Activated effector memory CD4-positive, alpha-beta T cell treated with anti-CD3 and anti-CD28 coated beads, Interleukin-2, amount 50 U/mL, for 16 hours (primary cell): ENCODE measurements at regions not wholly inside any gene's neighbourhood (a gene's known extent, or its start where the extent isn't known, plus 50 kb on each side); places are given as distances from the start of the nearest gene placed in this dataset.

ENCODE experiments used
- DNase-seq: peaks from one replicate; pipeline ENCODE4 v3.0.0-alpha.2; 2020

DNA sequence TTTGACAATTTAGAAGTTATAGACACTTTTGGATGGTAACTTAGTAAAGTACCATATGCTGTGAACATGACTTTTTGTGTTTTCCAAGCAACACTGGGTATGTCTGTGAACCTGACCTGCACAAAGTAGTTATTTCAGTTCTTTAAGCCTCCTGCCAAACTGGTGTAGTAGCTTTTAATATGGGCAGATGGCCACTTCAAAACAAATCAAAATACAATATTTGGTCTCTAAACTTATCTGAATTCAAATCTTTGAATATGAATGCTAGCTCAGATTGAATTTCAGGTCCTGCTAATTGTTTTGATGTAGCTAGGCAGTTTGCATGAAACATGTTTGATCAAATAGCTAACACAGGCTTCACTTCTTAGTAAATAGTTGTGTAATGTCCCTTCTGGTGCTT lies 1176.7 kb upstream of the CDH9 start:
- no peak for DNase-seq

DNA sequence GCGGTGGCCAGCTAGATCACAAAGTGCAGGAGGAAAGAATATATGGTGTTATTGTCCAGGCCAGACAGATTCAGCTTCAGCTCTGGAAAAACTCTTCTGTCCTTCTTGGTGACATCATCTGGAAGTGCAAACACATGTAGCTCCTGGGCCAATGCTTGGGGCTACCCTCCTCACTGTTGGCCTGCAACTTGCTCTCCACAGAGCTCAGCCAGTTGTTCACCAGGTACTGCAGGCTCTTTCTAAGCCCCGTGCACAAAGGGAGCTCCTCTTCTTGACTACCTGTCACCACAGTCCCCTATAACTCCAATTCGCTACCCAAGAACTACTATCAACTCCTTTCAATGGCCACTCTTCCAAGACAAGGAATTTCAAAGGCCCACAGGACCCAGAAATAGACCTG lies 1175.9 kb upstream of the CDH9 start:
- no peak for DNase-seq

DNA sequence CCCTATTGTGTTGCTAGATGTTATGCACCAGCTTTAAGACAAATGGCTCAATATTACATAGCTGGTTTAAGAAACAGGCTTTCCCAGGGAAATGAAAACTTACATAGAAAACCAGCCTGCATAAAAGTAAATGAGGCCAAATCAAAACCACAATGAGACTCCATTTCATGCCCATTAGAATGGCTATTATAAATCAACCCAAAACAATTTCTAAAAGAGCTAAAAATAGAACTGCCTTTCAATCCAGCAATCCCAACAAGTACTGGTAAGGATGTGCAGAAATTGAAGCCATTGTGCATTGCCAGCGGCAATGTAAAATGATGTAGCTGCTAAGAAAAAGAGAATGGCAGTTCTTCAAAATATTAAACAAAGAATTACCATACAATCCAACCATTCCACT lies 1170.0 kb upstream of the CDH9 start:
- DNase-seq = no peak

DNA sequence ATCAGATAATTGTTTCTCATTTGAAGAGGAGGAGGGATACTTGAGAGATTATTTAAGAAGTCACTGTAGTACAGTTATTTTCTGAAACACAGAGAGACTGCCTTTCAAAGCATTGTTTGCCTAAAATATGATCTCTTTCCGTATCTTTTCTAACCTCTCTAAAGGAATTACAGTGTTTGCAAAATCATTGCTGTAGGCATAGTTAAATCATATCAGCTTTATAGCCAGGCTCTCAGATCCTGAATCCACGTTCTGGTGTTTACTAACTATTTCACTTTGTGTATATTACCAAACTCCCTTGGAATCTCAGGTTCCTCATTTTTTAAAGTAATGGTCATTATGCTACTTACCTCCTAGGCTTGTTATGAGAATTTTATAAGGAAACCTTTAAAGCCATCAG lies 1151.6 kb upstream of the CDH9 start:
- no peak for DNase-seq

DNA sequence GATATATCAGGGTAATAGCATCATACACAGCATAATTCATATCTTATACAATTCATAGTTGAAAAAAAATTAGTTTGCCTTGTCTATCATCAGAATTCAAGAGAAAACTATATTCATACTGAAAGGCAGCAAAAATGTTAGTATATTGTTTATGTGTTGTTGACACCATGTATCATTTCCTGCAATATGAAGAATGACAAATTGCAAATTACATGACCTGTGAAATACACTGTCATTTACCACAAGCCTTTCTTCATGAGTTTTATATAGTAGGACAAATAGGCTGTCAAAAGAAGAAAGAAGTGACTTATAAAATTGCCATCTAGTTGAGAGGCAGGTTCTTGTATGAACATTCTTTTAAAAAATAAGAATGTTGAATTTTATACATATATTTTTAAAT lies 1136.3 kb upstream of the CDH9 start:
- no peak for DNase-seq

DNA sequence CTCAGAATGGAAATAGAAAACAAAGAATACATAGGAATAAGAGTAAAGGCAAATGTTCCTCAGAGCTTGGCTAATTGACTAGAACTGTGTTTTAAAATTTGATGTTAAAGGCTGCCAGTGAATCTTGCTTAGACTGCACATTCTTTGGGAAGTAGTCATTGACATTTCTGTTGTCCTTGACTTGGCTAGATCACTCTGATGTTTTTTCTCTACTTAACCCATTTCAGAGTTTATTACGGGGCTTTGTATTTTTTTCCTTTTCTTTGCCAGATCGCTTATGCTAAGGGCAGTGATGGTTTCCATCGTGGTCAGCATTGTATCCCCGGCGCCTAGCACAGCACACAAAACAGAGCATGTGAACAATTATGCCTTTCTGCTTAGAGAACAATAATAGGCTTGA lies 1126.7 kb upstream of the CDH9 start:
- no peak for DNase-seq

DNA sequence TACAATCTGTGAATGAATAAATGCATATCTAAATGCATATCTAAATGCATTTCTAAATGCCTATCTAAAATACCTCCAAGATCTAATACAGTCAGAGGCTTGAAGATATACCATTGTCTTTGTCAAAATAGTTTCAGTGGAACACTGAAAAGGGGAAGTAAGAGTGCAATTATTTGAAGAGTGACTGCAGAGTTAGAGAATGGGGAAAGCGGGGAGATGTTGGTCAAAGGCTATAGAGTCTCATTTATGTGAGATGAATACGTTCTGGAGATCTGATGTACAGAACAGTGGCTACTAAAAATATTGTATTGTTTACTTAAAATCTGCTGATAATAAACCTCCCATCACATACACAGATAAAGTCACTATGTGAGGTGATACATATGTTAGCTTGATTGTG lies 1126.2 kb upstream of the CDH9 start:
- DNase-seq = no peak

DNA sequence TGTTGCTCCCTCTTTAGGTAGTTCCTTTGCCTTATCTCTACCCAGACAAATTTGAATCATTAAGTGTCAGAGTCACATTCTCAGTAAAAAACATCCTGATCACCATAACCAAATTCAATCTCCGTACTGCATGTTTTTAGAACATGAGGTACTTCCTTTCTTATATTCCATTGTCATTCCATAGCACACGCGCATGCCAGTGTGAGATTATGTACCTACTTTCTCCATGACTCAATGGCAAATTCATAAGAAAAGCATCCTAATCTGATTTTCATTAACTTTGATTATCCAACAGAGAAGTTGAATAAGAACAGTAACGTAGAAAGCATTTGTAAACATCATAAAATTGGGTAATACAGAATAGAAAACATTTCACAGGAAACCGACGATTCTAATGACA lies 1118.6 kb upstream of the CDH9 start:
- no peak for DNase-seq

DNA sequence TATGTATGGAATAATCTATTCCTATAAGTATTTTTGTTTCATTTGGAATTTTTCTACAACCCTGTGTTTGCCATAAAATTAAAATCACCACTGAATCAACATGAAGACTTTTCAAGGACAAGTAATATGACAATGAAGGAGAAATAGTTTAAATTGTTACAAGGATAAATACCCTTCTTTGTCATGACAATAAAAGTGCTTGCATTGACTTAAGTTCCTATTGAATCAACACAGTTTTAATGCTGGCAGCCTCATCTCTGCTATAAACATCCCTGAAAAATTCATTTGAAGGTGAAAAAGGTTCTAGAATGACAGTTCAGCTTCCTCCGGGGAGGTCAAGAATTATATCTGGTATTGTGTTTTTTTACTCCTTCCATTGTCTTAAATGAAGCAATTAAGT lies 1105.1 kb upstream of the CDH9 start:
- no peak for DNase-seq

DNA sequence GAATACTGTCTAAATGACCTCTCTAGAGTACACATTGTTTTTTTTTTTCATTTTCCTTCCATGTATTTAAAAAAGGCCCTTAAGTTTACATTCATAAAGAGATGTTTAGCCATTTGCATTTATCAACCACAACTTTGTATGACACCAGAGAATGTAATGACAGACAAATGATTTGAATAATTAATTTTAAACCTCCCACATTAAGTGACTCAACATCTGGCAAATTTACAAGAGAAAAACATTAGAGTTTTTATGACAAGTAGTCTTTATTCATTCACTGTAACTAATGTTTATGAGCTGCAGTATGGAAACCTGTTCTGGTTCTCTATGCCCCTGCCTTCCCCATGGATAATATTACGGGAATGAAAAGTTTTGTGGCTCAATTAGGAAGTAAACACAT lies 1093.8 kb upstream of the CDH9 start:
- no peak for DNase-seq

DNA sequence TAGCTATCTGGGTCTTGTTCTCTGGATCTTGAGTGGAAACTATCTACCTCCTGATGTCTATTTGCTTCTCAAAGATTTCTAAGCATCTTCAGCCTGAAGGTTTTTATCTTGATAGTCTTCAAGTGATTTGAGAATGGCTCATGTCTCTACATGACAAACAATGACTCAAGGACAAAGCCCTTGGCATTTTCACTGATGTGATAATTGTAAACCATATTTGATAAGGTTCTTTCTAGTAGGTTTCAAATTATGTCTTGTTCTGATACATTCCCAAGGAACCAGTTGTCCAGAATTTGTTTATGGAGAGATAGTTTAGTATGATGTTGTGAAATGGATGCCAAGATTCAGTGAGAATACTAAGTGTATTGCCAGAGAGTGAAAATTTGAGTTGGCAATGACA lies 1079.3 kb upstream of the CDH9 start:
- DNase-seq = no peak

DNA sequence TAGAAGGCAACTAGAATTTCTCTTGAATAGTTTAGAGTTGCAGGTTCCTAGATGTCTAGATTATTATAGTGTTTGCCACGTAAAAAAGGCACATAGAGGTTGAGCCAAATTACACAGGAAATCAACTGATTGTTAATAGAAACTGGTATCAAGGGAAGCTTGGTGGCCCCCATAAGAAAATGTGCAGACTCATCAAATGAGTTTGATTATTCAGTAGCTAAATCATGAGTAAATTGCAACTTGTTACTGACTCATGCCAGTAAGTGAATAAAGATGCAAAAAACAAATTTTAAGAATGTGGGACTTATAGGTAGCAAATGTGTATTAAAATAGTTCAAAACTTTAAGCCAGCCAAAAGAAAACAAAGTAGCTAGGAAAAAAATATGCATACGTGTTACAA lies 1078.9 kb upstream of the CDH9 start:
- no peak for DNase-seq

DNA sequence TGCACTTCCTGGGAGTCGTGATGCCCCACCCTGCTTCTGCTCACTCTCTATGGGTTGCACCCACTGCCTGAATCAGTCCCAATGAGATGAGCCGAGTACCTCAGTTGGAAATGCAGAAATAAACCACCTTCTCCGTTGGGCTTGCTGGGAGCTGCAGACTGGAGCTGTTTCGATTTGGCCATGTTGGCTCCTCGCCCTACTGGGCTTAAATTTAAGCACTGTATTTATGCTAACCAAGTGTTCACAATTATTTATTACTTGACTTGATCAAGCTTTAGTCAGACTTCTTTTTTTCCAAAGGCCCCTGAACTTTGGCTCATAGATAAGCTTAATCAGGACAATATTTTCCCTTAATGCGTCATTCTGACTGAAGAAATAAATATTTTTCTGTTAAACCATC lies 1072.4 kb upstream of the CDH9 start:
- no peak for DNase-seq

DNA sequence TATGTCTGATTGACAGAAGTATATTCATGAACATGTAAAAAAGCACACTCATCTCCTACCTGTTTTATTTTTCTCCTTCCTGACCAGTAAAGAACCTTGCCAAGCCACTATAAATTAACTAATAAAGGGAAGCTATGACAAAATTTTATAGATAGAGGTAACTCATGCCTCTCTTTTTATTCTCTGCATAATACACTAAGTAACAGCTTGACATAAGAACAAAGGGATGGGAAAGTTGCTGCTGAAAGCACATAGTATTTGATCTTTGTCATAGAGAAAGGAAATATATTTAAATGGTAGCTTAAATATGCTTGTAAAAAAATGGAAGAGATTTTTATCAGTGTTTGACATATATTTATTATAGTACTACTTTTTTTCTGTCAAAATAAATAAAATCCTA lies 1065.7 kb upstream of the CDH9 start:
- DNase-seq = no peak

DNA sequence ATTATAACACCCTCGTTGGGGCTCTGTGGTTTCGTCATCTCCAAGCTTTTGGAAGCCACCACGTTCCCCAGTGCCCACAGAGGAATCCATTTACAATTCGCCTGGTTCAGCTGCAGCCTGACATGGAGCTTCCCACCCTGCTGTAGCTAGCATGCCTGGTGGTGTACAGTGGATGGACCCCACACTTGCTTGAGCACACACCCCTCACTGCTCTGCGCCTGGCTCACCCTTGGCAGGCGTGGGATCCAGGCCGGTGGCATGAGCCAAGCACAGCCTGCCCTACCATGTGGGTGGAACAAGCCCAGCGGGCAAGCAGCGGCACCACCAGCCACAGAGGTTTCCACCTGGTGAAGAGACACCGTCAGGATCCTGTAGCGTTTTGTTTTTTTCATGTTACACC lies 1045.7 kb upstream of the CDH9 start:
- no peak for DNase-seq

DNA sequence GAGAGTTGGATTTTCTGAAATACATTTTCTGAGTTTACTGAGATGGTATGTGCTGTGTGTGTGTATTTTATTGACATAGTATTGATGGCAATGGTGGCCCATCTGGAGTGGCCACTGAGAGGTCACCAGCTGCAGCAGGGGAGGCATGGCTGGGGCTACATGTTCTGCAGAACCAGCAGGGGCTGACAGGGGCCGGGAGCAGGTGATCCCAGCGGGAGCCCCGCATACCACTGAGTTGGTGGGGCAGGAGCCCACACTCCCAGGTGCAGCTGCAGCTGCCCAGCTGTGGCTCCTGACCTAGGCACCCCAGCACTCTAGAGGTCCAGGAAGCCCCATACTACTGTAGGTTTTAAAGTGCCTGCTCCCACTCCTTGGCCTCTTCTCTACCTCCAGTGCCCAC lies 1044.2 kb upstream of the CDH9 start:
- DNase-seq = no peak

DNA sequence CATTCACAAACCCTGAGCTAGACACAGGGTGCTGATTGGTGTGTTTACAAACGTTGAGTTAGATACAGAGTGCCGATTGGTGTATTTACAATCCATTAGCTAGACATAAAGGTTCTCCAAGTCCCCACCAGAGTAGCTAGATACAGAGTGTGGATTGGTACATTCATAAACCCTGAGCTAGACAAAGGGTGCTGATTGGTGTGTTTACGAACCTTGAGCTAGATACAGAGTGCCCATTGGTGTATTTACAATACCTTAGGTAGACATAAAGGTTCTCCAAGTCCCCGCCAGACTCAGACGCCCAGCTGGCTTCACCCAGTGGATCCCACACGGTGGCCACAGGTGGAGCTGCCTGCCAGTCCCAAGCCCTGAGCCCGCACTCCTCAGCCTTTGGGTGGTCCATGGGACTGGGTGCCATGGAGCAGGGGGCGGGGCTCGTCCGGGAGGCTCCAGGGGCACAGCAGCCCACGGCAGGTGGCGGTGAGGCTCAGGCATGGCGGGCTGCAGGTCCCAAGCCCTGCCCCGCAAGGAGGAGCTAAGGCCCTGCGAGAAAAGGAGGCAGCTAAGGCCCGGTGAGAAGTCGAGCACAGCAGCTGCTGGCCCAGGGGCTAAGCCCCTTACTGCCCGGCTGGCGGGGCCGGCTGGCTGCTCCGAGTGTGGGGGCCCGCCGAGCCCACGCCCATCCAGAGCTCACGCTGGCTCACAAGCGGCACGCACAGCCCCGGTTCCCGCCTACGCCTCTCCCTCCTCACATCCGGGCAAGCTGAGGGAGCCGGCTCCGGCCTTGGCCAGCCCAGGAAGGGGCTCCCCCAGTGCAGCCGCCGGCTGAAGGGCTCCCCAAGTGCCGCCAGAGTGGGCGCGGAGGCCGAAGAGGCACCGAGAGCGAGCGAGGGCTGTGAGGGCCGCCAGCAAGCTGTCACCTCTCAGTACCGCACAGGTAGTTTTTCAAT lies 1039.2 kb upstream of the CDH9 start:
- DNase-seq = no peak

DNA sequence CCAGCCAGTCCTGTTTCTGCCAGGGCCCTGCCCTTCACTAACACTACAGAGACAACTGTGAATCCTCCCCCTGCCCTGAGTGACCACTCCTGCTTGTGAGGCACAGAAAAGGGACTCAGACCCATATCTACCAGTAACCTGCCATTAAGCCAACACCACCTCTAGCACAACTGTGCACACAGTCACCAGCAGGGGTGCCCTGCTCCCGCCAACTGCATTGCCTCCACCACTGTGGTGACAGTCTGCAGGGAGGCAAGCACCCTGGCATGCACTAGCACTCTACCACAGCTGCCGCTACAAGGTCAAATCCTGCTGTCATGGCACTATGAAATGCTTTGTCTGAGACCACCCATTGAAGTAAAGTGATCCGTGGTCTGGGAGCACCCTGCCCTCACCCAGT lies 1028.5 kb upstream of the CDH9 start:
- DNase-seq = no peak

DNA sequence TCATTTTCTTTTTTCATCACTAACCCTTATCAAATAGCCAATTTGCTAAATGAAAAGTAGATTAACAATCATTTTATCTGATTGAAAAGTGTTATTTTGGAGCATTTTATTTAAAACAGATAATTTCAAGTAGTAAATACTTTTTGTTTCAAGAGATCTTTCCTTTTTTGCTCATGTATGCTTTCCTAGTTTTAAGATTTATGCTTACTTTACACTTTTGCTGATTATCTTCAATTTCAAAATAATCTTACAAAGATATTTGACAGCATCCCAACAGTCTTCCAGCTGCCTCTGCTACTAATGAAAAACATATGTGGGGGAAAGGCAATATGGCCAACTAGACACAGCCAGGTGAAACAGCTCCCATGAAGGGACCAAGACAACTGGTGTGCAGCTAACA lies 1027.3 kb upstream of the CDH9 start:
- DNase-seq = no peak

DNA sequence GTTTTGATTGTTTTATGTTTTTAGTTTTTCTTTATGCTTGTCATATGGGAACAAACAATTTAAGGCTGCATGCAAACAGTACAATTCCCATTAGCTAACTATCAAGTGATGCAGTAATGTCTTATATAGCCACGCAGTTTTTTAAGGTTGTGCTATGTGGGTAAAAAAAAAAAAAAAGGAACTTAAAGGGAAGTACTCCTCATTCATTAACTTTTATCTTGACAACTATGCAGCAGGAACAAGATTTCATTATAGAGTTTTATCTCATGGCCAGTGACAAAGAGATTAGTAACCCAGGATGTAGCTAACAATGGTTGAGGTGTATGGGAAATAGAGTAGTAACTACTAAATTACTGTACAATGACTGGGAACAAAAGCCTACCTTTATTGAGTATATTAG lies 1008.2 kb upstream of the CDH9 start:
- no peak for DNase-seq

DNA sequence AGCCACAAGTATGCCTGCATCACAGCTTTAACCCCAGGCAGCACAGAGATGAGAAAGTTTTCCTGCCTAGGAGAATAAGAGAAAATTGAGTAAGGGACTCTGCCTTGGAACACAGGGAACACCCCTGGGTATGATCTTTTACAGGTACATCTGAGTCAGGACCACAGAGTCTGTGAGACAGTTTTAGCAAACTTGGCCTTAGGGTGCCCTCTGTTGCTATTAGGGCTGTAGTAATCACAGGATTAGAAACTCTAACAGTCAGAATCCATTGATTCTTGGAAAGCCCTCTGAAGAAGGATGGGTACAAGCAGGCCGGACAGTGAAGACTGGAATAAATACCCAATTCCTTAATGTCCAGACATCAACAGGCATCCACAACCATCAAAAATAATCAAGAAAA lies 989.5 kb upstream of the CDH9 start:
- DNase-seq = no peak

DNA sequence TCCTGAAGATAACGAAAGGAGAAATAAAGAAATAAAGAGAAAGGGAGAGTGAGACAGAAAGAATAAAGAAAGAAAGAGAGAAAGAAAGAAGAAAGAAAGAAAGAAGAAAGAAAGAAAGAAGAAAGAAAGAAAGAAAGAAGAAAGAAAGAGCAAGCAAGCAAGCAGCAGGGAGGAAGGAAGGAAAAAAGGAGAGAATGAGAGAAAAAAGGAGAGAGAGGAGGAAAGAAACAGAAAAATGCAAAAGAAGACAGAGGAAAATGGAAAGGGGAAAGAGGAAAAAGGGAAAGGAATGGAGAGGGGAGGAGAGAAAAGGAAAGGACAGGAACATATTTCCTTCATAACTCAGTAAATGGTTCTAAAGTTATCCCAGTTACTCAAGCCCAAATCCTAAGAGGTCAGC lies 978.8 kb upstream of the CDH9 start:
- DNase-seq = no peak

DNA sequence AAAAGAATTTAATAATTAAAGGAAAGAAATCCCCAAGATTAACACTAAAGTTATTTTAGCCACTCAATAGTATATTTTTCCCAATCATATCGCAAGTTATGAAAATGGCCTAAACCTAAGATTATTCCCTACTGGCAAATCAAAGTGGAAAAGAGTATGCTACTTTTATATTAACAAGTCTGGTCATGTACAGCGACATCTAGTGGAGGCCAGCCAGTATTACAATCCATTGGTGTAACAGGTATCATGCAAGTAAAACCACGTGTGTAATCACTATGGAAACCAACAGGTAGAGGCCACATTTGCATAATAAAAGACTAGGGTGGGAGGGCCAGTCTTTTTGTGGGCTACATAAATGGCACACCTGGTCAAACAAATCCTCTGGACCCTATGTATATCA lies 976.4 kb upstream of the CDH9 start:
- no peak for DNase-seq

DNA sequence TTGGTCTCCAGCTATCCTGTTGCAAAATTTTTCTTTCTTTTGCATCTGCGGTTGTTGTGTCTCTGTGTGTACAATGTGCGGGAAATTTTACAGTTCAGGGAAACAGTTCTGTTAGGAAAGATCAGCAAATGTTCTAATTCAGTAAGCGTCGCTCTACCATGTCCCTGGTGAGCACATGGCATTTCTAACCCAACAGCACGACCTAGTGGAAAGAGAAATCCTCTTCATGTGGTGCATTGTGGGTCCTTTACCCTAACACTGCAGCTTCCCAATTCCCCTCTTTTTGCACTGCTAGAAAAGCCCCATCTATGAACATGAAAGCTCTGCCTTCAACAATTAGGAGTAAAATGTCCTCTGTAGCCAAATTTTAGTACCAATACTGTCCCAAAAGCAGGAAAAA lies 974.2 kb upstream of the CDH9 start:
- DNase-seq = no peak

DNA sequence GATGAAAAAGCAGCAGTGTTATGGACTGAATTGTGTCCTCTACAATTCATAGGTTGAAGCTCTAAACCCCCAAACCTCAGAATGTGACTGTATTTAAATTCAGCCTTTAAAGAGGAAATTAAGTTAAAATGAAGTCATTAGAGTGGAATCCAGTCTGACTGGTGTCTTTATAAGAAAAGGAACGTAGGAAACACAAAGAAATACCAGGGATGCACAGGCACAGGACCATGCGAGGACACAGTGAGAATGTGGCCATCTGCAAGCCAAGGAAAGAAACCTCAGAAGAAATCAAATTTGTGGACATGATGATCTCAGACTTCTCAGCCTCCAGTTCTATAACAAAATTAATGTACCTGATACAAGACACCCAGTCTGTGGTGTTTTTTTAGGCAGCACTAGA lies 971.2 kb upstream of the CDH9 start:
- no peak for DNase-seq
